Lung microvascular endothelial cell (primary cell): ENCODE measurements at regions not wholly inside any gene's neighbourhood (a gene's known extent, or its start where the extent isn't known, plus 50 kb on each side); places are given as distances from the start of the nearest gene placed in this dataset.

Experiments used
- DNase-seq, 2 donors: peaks; one replicate each; pipeline versions ENCODE4 v3.0.0 to v3.0.0-alpha.2; 2010; ENCODE audit warnings: low read depth in 2 of 2

- no peak for DNase-seq
Observed at GRCh38 chr3:174651951-174652350, 207.2 kb upstream of the NAALADL2 start.

- no peak for DNase-seq
Observed at GRCh38 chr3:174659511-174659910, 199.6 kb upstream of the NAALADL2 start.

GRCh38 chr3:174662653-174663052 lies 196.5 kb upstream of the NAALADL2 start:
- DNase-seq, result no peak

DNA sequence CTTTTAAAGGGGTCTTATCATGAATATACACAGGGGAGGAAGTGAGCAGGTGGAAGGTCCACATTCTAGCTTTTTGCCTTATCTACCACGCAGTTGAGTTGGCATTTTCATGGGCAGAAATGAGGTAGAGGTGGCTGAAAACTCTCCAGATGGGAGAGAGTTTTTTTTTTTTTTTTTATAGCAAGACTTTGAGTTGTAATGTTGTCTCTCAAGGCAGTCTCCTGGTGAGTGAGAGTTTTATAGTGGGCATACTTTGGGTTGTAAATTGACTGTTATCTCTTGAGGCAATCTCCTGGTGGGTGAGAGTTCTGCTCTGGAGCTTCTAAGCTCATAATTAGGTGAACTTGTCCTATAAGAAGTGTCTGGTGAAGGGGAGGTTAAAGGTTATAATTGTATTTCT lies 191.7 kb upstream of the NAALADL2 start:
- DNase-seq, result no peak

DNA sequence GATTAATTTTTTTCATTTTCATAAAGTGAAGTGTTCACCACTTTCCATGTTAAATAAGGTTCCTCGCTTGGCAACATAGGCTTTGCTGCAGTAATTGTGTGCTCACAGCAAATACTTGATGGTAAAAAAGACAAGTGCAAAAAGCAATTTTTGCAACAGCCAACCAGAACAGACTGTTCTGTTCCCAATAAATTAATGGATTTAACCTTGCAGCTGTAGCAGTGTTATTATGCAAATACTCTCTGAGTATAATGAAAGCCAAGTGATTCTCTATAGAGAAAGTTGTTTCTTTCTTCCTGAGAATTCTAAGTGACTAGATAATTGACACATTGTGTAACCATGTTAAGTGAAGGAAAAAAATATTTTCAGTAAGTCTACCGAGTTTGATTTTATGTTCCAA lies 183.7 kb upstream of the NAALADL2 start:
- no peak for DNase-seq

- no peak for DNase-seq
Observed at GRCh38 chr3:174681784-174682183, 177.3 kb upstream of the NAALADL2 start.

DNA sequence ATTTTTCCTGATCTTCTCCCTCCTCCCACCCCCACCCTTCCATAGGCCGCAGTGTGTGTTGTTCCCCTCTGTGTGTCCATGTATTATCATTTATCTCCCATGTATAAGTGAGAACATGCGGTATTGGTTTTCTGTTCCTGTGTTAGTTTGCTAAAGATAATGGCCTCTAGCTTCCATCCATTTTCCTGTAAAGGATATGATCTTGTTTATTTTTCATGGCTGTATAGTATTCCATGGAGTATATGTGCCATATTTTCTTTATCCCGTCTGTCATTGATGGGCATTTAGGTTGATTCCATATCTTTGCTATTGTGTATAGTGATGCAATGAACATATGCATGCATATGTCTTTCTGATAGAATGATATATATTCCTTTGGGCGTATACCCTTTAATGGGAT lies 173.3 kb upstream of the NAALADL2 start:
- no peak for DNase-seq

DNA sequence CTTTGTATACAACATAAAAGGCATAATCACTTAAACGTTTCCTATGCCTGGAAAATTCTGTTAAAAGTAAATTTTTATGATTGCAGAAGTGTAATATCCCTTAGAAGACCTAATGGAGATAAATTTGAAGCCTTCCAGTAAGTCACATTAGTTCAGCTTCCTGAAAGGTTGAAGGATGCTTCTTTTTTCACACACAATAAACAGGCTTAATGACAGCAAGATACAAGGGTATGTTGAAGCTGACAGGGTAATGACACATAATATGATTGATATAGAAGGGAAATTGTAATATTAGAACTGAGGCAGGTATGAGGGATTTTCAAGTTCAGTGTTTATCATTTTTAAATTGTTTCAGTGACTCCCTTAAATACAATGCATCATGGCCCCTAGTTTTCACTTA lies 161.8 kb upstream of the NAALADL2 start:
- DNase-seq, result no peak

DNA sequence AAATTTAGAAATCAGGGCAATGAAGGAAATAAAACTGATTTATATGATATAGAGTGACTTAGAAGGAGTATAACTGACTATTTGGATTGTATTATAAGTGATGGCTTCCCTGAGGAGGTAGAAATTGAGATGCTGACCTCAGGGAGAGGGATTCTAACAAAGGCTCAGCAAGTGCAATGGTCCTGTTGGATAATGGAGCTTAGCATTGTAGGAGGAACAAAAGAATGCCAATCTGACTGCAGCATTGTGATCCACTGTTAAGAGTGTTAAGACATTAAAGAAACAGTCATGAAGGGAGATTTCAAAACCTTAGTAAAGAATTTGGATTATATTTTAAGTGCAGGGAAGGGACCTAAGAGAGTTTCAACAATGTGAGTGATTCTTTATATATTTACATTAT lies 158.4 kb upstream of the NAALADL2 start:
- DNase-seq, result no peak

GRCh38 chr3:174710612-174711011 lies 148.5 kb upstream of the NAALADL2 start:
- DNase-seq, result no peak

GRCh38 chr3:174715386-174715785 lies 143.7 kb upstream of the NAALADL2 start:
- DNase-seq, result no peak

DNA sequence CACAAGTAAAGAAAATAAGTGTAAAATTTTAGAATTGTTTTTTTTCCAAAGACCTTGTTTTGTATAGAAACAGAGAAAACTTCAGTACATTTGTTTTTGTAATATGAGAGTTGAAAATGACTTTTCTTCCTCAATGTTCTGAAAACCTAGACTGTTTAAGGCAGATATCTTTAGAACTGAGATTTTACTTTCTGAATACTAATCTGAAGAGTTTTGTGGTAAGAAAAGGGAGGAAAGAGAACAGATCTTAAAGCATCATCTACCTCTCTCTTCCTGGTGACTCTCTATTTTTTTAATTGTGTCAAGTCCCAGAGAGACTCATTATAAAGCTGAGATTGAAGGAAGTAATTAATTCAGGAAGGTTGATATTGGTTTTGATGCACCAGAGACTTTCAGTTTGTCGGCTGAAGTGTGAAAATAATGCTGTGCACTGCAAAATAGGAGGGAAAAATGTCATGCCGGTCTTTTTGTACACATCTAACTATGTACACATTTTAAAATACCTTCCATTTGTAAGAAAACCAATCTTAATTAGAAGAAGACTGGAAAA lies 142.1 kb upstream of the NAALADL2 start:
- DNase-seq, result no peak

DNA sequence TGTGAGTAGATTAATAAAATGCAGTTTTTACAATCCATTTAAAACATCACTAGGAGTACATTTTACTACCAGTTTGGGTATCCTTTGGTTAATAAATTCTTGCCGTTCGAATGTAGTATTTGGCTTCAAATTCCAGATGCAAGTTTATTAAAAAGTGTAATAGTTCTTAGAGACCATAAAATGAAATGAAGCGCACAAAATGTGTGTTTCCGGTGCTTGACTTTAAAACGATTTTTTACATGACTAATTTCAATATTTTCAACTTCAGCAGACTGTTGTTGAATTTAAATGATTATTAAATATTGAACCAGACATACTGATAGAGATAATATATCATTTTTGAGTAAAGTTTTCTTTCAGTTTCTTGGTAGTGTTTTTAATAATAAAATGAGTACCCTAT lies 138.4 kb upstream of the NAALADL2 start:
- DNase-seq, result no peak

- no peak for DNase-seq
Observed at GRCh38 chr3:174725303-174725702, 133.8 kb upstream of the NAALADL2 start.

DNA sequence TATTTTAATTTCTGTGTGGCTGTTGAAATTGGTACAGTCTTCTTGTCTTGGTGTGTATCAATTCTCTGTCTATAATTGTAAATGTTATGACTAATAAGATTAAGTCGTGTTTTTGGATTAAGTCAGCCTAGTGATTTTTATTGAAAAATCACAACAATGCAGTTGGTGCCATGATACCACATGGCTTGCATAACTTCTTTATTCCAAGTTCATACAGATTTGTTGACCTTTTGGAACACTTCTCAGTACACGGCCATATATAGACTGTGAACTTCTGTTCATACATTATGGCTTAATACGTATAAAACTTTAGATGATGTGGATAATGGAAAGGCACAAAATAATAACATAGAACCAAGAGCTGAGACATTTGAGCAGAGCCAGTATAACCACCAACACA lies 121.2 kb upstream of the NAALADL2 start:
- DNase-seq, result no peak

DNA sequence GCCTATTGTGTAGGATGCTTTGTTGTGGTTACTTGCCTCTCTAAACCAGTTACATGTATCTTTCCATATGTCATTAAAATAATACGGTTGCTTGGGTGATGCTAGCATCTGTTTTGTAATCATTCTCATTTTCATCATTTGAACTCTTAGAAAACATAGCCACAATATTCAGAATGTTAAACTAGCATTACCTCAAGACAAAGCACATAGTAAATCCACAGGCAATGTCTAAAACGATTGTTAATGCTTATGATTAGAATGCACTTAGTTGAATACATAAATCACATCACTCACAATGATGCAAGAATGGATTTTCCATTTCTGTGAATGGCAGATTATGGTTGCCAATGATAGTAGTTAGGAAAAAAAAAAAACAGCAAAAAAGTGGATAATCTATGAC lies 110.0 kb upstream of the NAALADL2 start:
- DNase-seq, result no peak

DNA sequence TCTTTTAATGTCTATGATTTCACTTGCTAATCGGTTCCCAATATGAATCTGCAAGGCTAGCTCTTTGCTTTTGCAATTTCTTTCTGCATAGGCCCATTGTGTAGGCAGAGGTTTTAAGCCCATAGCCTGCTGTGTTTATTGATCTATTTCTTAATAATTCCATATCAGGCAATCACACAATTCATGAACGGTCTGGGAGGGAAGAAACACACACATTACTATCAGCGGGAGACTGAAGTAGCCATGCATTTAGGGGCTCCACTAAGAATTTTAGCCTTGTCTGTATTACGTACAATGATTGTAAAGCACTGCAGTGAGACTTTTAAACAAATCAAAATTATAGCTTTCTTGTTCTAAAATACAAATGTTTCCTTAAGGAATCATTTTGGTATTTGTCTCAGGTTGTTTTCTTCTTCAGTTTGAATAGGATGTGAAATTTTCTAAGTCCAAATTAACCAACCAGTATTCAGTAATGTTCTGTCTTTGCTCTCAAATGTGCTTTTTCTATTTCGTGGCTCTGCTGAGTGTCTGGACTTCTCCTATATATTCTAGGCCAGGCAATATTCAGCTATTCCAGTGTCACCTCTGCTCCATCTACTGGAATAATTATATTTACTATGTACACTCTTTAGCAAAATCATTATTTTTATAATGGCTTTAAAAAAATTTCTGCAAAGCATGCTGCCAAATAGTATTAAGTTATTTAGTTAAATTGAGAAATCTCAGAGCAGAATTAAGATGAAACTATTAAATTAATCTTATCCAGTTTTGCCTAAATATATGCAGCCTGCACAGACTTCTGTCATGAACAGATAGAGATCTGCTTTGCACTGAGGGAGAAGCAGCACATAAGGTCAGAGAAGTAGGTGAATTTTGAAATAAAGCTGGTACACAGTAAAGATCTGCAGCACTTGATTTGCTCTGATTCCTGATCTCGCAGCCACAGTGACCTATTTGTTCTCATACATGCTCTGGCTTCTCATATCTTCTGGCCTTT lies 103.0 kb upstream of the NAALADL2 start:
- DNase-seq, result no peak

GRCh38 chr3:174758943-174759342 lies 100.2 kb upstream of the NAALADL2 start:
- no peak for DNase-seq

DNA sequence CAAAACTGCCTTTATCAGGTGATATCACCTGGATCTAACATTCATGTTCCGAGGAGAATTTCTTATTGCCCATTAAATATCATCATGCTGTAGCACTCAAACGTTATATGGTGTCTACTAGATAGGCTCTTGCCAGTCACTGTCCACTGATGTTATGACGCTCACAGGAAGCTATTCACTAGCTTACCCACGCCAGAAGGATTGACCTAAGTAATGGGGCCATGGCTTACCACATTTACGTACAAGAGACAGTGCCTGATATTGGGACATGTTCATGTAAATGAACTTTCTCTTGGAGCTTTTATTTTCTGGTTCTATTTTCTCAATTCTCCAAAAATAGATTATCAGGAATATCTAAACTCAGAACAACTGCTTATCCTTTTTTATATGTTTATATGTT lies 91.7 kb upstream of the NAALADL2 start:
- no peak for DNase-seq

DNA sequence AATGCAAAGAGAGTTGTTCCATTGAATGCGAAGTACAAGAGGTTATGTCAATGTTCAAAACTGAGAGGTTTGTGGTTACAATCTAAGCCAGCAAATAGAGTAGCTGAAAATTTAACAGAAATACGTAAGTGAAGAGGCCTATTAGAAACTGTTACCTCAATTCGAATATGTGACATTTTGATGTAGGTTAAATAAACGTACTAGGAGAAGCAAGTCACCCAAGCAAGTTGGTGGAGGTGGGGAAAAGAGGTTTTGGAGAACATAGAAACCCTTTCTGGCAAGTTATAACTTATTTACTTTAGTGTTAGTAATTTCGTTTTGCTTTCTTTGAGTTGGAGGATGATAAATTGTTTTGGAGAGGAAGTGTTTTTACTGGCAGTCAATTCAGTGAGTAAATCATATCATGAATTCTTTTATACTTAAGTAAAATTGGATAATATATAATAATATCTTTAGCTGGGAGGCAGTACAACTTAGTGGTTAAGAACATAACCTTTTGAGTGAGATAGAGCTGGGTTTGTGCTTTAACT lies 91.2 kb upstream of the NAALADL2 start:
- DNase-seq, result no peak

- no peak for DNase-seq
Observed at GRCh38 chr3:174769171-174769570, 90.0 kb upstream of the NAALADL2 start.

- no peak for DNase-seq
Observed at GRCh38 chr3:174775603-174776002, 83.5 kb upstream of the NAALADL2 start.

DNA sequence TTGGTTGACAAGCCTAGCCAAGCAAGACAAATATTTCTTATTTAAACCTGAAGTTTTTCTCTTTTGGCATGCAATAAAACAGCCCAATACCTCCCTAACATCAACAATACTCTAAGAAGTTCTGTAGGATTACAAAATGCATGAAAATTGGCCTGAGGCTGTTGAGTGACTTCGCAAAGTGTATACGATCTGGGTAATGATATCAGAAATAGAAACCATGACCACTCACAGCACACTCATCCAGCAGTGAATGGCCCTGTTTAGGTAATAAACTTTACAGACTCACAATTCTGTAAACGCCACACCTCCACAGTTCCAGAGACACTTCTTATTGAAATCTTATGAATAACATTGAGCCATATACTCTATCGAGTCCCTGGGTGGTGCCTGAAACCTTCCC lies 83.0 kb upstream of the NAALADL2 start:
- DNase-seq, result no peak
